ENCODE measurements at regions not wholly inside any gene's neighbourhood (a gene's known extent, or its start where the extent isn't known, plus 50 kb on each side); places are given as distances from the start of the nearest gene placed in this dataset.

- no peaks in the 10 kb centered on the region for H3K27me3 Mint-ChIP-seq (ENCODE audit: low read depth)
- H3K36me3 Mint-ChIP-seq (ENCODE audit: low read depth): no peaks in the 10 kb centered on the region
- H3K27ac Mint-ChIP-seq: no peak overlapping the region
- H3K4me1 Mint-ChIP-seq (ENCODE audit: low read depth): no peaks in the 10 kb centered on the region
- intact Hi-C loops (cut with micrococcal nuclease): no loop called here
- H3K4me3 Mint-ChIP-seq (ENCODE audit: low read depth): no peak overlapping the region
- H3K9me3 Mint-ChIP-seq: no peaks in the 10 kb centered on the region
- DNase-seq (ENCODE audit: low spot score): no peak
Measured at GRCh38 chr9:84492366-84493159, 152.0 kb upstream of the SLC28A3 start.

DNA sequence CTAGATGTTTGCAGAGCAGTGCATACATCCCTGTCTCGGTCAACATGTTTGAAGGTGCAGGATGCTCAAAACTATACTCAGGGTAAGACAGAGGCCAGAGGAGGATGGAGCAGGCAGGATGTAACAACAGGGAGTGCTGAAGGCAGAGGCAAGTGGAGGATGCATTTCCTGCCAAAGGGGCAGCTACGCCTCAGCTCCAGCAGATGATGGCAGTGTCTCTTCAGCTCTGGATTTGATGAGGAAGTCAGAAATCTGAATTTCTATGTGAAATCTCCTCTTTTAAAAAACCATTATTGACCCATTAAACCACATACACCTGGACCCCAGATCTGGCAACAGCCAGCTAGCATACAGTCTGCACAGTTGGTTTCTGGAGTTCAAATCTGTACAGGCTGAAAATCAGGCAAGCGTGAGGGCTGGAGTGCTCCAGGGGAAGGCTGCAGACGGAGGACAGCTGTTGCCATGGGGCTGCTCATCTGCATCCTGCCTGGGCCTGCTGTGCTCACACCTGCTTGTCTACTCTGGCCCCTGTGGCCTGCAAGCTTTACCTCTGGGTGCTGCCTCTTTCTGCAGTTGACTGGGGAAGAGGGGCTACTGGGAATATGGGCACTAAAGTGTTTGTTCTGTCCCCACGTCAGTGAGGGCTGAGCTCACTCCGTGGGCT, 152.9 kb upstream of the SLC28A3 start:
- H3K36me3 Mint-ChIP-seq (ENCODE audit: low read depth): no peaks in the 10 kb centered on the region
- no peak for DNase-seq (ENCODE audit: low spot score)
- intact Hi-C loops (cut with micrococcal nuclease): no loop called here
- H3K4me3 Mint-ChIP-seq (ENCODE audit: low read depth): no peak overlapping the region
- H3K27me3 Mint-ChIP-seq (ENCODE audit: low read depth): no peaks in the 10 kb centered on the region
- H3K4me1 Mint-ChIP-seq (ENCODE audit: low read depth): no peaks in the 10 kb centered on the region
- no peak overlapping the region for H3K27ac Mint-ChIP-seq
- no peaks in the 10 kb centered on the region for H3K9me3 Mint-ChIP-seq

- H3K4me3 Mint-ChIP-seq (ENCODE audit: low read depth): no peak overlapping the region
- no peaks in the 10 kb centered on the region for H3K9me3 Mint-ChIP-seq
- intact Hi-C loops (cut with micrococcal nuclease): no loop called here
- no peak overlapping the region for H3K27ac Mint-ChIP-seq
- H3K27me3 Mint-ChIP-seq (ENCODE audit: low read depth): no peaks in the 10 kb centered on the region
- no peaks in the 10 kb centered on the region for H3K4me1 Mint-ChIP-seq (ENCODE audit: low read depth)
- DNase-seq (ENCODE audit: low spot score): no peak
- H3K36me3 Mint-ChIP-seq (ENCODE audit: low read depth): no peaks in the 10 kb centered on the region
Measured at GRCh38 chr9:84499969-84500582, 159.5 kb upstream of the SLC28A3 start.

DNA sequence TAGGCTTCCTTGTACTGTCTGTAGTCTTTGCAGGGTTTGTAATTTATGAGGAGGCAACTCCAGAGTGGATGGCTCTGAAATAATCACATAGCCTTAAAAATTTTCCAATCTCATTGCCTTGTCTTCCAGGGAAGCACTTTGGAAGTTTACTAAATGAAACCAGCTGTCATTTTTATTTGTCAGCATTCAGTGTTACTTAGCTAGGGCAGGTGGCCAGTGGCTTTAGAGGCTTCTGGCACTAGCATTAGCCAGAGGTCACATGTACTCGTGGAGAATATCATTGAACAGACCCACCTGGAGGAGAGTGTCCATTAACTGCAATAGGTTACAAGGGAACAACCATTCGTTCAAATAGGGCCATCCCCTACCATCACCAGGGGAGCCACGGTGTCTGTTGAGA, 160.3 kb upstream of the SLC28A3 start:
- H3K4me1 Mint-ChIP-seq (ENCODE audit: low read depth): no peaks in the 10 kb centered on the region

DNA sequence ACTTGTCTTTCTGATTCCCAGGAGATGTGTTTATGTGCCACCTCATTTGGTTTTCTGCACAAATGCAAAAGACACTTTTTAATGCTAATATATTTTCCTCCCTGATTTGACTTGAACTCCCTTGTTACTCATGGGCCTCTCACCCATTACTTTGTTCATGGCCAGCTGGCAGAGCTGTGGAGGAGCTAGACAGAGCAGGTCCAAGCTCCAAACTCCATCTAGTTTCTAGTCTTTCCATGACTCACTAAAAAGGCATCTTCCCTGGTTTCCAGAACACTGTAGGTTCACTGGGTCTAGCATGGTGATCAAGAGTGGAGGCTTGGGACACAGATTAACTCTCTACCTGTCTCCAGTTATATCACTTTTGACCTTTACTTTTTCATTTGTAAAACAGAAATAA, 161.0 kb upstream of the SLC28A3 start:
- H3K36me3 Mint-ChIP-seq (ENCODE audit: low read depth): no peaks in the 10 kb centered on the region
- DNase-seq (ENCODE audit: low spot score): no peak
- no peaks in the 10 kb centered on the region for H3K27me3 Mint-ChIP-seq (ENCODE audit: low read depth)
- no peak overlapping the region for H3K4me3 Mint-ChIP-seq (ENCODE audit: low read depth)
- intact Hi-C loops (cut with micrococcal nuclease): no loop called here
- no peaks in the 10 kb centered on the region for H3K9me3 Mint-ChIP-seq
- H3K4me1 Mint-ChIP-seq (ENCODE audit: low read depth): no peaks in the 10 kb centered on the region
- H3K27ac Mint-ChIP-seq: no peak overlapping the region

More for the DNA sequence above, 160.3 kb upstream of the SLC28A3 start:
- no peaks in the 10 kb centered on the region for H3K27me3 Mint-ChIP-seq (ENCODE audit: low read depth)
- H3K27ac Mint-ChIP-seq: no peak overlapping the region
- no peak for DNase-seq (ENCODE audit: low spot score)
- H3K9me3 Mint-ChIP-seq: no peaks in the 10 kb centered on the region
- intact Hi-C loops (cut with micrococcal nuclease): no loop called here
- no peak overlapping the region for H3K4me3 Mint-ChIP-seq (ENCODE audit: low read depth)
- H3K36me3 Mint-ChIP-seq (ENCODE audit: low read depth): no peaks in the 10 kb centered on the region

GRCh38 chr9:84502066-84502465, 161.5 kb upstream of the SLC28A3 start:
- intact Hi-C loops (cut with micrococcal nuclease): no loop called here
- Mint-ChIP-seq H3K27me3 (ENCODE audit: low read depth) (no peaks in the 10 kb centered on the region), H3K4me3 (ENCODE audit: low read depth) (no peak overlapping the region)

DNA sequence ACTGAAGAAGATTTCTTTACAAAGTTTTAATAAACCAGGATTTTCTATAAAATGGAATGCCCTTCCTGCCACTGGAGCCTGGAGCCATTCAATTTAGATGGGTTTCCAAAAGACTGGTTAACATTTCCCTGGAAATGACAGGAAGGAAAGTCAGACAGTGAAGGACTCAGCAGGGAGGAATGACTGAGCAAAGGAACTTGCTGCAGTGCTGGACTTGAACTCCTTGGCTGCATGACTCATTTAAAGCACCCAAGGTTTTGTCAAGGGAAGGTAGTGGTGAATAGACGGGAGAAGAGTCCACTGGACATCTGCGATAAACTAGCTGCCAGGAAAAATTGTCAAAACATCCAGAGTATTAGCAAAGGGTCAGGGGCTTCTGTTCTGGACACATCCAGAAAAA, 163.8 kb upstream of the SLC28A3 start:
- Mint-ChIP-seq H3K4me3 (ENCODE audit: low read depth) (no peak overlapping the region), H3K27ac (no peak overlapping the region), H3K9me3 (no peaks in the 10 kb centered on the region), H3K36me3 (ENCODE audit: low read depth) (no peaks in the 10 kb centered on the region), H3K4me1 (ENCODE audit: low read depth) (no peaks in the 10 kb centered on the region), H3K27me3 (ENCODE audit: low read depth) (no peaks in the 10 kb centered on the region)
- intact Hi-C loops (cut with micrococcal nuclease): no loop called here
- no peak for DNase-seq (ENCODE audit: low spot score)

More at GRCh38 chr9:84502066-84502465, 161.5 kb upstream of the SLC28A3 start:
- Mint-ChIP-seq H3K4me1 (ENCODE audit: low read depth) (no peaks in the 10 kb centered on the region), H3K9me3 (no peaks in the 10 kb centered on the region), H3K27ac (no peak overlapping the region), H3K36me3 (ENCODE audit: low read depth) (no peaks in the 10 kb centered on the region)
- DNase-seq (ENCODE audit: low spot score): no peak

GRCh38 chr9:84511651-84512050, 157.9 kb upstream of the NTRK2 start:
- H3K27ac Mint-ChIP-seq: no peak overlapping the region
- H3K4me1 Mint-ChIP-seq (ENCODE audit: low read depth): no peaks in the 10 kb centered on the region
- H3K36me3 Mint-ChIP-seq (ENCODE audit: low read depth): no peaks in the 10 kb centered on the region
- no peaks in the 10 kb centered on the region for H3K27me3 Mint-ChIP-seq (ENCODE audit: low read depth)
- H3K9me3 Mint-ChIP-seq: no peaks in the 10 kb centered on the region
- intact Hi-C loops (cut with micrococcal nuclease): no loop called here
- H3K4me3 Mint-ChIP-seq (ENCODE audit: low read depth): no peak overlapping the region
- DNase-seq (ENCODE audit: low spot score): no peak

- Mint-ChIP-seq H3K36me3 (ENCODE audit: low read depth) (no peaks in the 10 kb centered on the region), H3K4me3 (ENCODE audit: low read depth) (no peak overlapping the region), H3K27ac (no peak overlapping the region), H3K27me3 (ENCODE audit: low read depth) (no peaks in the 10 kb centered on the region), H3K9me3 (no peaks in the 10 kb centered on the region), H3K4me1 (ENCODE audit: low read depth) (no peaks in the 10 kb centered on the region)
- intact Hi-C loops (cut with micrococcal nuclease): no loop called here
- no peak for DNase-seq (ENCODE audit: low spot score)
Measured at GRCh38 chr9:84512493-84512892, 157.0 kb upstream of the NTRK2 start.

- H3K4me1 Mint-ChIP-seq (ENCODE audit: low read depth): no peaks in the 10 kb centered on the region
- H3K27me3 Mint-ChIP-seq (ENCODE audit: low read depth): no peaks in the 10 kb centered on the region
- H3K27ac Mint-ChIP-seq: no peak overlapping the region
- no peaks in the 10 kb centered on the region for H3K9me3 Mint-ChIP-seq
- intact Hi-C loops (cut with micrococcal nuclease): no loop called here
- no peak overlapping the region for H3K4me3 Mint-ChIP-seq (ENCODE audit: low read depth)
- no peaks in the 10 kb centered on the region for H3K36me3 Mint-ChIP-seq (ENCODE audit: low read depth)
- DNase-seq (ENCODE audit: low spot score): no peak
Measured at GRCh38 chr9:84513473-84513872, 156.1 kb upstream of the NTRK2 start.

DNA sequence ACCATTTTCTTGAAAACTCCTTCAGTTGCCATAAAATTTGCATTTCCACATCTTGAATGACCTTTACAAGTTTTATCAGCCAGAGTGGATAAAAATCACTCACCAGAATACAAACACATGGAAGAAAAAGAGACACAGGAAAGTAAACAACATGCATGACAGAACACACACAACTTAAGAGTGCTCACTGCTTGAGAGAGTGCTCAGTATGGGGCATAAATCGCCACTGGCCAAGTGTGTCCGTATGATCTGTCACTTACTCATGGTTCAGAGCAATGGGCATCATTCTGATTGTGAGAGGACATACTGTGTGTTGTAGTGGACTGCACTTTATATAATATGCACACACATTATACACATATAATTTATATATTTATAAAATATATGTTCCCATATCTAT, 155.6 kb upstream of the NTRK2 start:
- Mint-ChIP-seq H3K4me1 (ENCODE audit: low read depth) (no peaks in the 10 kb centered on the region), H3K9me3 (no peaks in the 10 kb centered on the region), H3K4me3 (ENCODE audit: low read depth) (no peak overlapping the region), H3K27ac (no peak overlapping the region), H3K27me3 (ENCODE audit: low read depth) (no peaks in the 10 kb centered on the region), H3K36me3 (ENCODE audit: low read depth) (no peaks in the 10 kb centered on the region)
- intact Hi-C loops (cut with micrococcal nuclease): no loop called here
- no peak for DNase-seq (ENCODE audit: low spot score)

- intact Hi-C loops (cut with micrococcal nuclease): no loop called here
- no peak overlapping the region for H3K4me3 Mint-ChIP-seq (ENCODE audit: low read depth)
- H3K36me3 Mint-ChIP-seq (ENCODE audit: low read depth): no peaks in the 10 kb centered on the region
- DNase-seq (ENCODE audit: low spot score): no peak
- no peaks in the 10 kb centered on the region for H3K27me3 Mint-ChIP-seq (ENCODE audit: low read depth)
- no peaks in the 10 kb centered on the region for H3K4me1 Mint-ChIP-seq (ENCODE audit: low read depth)
- no peak overlapping the region for H3K27ac Mint-ChIP-seq
- no peaks in the 10 kb centered on the region for H3K9me3 Mint-ChIP-seq
Measured at GRCh38 chr9:84514421-84514820, 155.1 kb upstream of the NTRK2 start.

DNA sequence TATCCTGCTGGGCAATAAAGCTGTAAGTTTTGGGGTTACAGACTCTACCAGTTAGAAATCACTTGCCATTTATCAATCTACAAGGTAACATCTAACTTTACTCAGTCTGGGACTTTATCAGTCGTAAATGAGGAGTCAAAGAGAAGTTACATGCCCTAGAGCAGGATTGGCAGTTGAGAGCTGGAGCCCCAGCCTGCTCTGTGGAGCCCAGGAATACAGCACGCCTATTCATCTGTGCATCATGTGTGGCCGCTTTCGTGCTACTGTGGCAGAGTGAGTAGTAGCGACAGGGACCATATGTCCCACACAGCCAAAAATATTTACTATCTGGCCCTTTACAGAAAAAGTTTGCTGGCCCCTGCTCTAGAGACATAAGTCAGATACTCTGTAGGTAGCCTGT, 152.5 kb upstream of the NTRK2 start:
- Mint-ChIP-seq H3K27ac (no peak overlapping the region), H3K27me3 (ENCODE audit: low read depth) (no peaks in the 10 kb centered on the region), H3K4me3 (ENCODE audit: low read depth) (no peak overlapping the region), H3K9me3 (no peaks in the 10 kb centered on the region), H3K4me1 (ENCODE audit: low read depth) (no peaks in the 10 kb centered on the region), H3K36me3 (ENCODE audit: low read depth) (no peaks in the 10 kb centered on the region)
- DNase-seq (ENCODE audit: low spot score): no peak
- intact Hi-C loops (cut with micrococcal nuclease): no loop called here
